ENCODE measurements at regions not wholly inside any gene's neighbourhood (a gene's known extent, or its start where the extent isn't known, plus 50 kb on each side); places are given as distances from the start of the nearest gene placed in this dataset.

DNA sequence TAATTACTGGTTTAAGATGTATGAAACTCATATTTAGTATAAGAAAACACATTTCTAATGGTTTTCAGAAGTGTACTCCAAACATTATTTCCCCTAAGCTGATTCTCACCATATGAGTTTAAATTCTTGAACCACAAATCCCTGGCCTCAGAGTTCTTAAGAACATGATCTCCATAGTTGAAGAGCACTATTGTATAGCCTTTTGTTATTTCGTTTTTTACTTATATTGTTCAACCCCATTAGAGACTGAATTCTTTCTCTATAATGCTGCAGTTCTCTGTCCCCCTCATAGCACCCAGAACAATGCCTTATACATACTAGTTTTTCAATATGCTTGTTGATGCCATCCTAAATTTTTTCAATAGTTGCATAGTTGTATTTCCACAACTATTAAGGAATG, 85.5 kb upstream of the TMEM17 start:
- no peak for DNase-seq (ENCODE audit: low read depth)
- H3K4me3 ChIP-seq (ENCODE audit: low read depth, low read length): no peak overlapping the region
- TF ChIP-seq, protein P1, sequence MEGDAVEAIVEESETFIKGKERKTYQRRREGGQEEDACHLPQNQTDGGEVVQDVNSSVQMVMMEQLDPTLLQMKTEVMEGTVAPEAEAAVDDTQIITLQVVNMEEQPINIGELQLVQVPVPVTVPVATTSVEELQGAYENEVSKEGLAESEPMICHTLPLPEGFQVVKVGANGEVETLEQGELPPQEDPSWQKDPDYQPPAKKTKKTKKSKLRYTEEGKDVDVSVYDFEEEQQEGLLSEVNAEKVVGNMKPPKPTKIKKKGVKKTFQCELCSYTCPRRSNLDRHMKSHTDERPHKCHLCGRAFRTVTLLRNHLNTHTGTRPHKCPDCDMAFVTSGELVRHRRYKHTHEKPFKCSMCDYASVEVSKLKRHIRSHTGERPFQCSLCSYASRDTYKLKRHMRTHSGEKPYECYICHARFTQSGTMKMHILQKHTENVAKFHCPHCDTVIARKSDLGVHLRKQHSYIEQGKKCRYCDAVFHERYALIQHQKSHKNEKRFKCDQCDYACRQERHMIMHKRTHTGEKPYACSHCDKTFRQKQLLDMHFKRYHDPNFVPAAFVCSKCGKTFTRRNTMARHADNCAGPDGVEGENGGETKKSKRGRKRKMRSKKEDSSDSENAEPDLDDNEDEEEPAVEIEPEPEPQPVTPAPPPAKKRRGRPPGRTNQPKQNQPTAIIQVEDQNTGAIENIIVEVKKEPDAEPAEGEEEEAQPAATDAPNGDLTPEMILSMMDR (IDR thresholded peaks at IDR 0.05; ENCODE audit: control insufficient read depth, extremely low read depth, insufficient read depth): no peak

DNA sequence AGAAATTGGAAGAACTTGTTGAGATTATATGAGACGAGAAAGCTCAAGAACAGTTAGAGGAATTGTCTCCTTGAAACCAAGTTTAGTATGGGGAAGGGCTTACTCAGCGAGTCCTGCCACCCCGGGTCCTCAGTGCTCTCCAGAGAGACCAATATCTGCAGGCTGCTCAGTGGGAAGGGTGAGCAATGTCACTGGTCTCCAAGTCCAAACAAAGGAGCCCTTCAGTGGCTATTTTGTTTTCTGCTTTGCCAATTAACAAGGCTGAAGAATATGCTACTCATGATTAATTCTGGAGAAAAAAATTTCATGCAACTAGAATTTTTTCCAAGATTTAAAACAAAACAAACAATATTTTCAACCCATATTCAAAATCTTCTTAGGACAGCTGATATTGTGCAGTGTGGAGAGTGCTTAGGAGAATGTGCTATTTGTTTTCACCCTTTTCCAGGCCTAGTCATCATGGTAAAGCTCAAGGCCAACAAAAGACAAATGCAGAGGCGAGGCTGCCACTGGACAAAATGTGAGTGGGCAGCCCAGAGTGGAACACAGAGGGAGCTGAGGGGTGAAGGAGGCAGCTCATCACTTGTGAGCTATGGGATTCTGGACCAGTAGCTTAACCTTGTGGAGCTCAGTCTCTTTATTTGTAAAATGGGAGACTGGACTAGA, 83.8 kb upstream of the TMEM17 start:
- H3K4me3 ChIP-seq (ENCODE audit: low read depth, low read length): no peak overlapping the region
- TF ChIP-seq, protein P1 (IDR thresholded peaks at IDR 0.05; ENCODE audit: control insufficient read depth, extremely low read depth, insufficient read depth): no peak
- DNase-seq (ENCODE audit: low read depth): no peak

DNA sequence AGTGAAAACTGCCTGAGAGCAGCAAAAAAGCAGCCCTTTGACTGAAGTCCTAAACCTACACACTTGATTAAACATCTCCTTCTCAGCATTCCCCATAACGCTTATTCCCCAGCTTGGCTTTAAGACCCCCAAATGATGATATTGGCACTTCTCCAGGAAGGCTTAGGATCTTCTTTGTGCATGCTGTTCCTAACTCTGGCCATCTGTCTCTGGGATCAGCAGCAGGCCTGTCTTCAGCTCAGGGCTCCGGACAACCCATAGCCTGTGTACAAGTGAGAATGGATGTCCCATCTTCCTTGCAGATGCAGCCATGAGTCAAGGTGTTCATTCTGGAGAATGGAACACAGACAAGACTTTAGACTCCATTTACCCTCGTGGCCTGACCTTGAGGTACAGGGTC, 81.6 kb upstream of the TMEM17 start:
- DNase-seq (ENCODE audit: low read depth): no peak
- H3K4me3 ChIP-seq (ENCODE audit: low read depth, low read length): no peak overlapping the region
- TF ChIP-seq, protein P1 (IDR thresholded peaks at IDR 0.05; ENCODE audit: control insufficient read depth, extremely low read depth, insufficient read depth): no peak

DNA sequence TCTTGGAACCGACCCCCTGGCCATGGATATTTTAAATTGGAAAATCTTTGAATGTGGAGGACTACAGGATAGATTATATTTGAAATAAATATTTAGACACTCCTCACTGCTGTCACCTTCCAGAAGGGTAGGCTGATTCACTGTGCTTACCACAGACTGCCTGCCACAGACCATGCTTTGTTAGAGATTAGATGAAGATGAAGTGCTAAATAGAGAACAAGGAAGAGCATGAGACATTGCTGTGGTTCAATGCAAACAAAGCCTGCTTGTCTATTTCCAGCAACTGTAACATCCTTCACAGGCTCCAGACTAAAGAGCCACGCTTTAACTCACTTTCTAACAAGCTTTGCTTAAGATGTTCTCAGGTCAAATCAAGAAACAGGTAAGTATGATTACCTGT, 81.0 kb upstream of the TMEM17 start:
- TF ChIP-seq, protein P1 (IDR thresholded peaks at IDR 0.05; ENCODE audit: control insufficient read depth, extremely low read depth, insufficient read depth): no peak
- no peak for DNase-seq (ENCODE audit: low read depth)
- no peak overlapping the region for H3K4me3 ChIP-seq (ENCODE audit: low read depth, low read length)

DNA sequence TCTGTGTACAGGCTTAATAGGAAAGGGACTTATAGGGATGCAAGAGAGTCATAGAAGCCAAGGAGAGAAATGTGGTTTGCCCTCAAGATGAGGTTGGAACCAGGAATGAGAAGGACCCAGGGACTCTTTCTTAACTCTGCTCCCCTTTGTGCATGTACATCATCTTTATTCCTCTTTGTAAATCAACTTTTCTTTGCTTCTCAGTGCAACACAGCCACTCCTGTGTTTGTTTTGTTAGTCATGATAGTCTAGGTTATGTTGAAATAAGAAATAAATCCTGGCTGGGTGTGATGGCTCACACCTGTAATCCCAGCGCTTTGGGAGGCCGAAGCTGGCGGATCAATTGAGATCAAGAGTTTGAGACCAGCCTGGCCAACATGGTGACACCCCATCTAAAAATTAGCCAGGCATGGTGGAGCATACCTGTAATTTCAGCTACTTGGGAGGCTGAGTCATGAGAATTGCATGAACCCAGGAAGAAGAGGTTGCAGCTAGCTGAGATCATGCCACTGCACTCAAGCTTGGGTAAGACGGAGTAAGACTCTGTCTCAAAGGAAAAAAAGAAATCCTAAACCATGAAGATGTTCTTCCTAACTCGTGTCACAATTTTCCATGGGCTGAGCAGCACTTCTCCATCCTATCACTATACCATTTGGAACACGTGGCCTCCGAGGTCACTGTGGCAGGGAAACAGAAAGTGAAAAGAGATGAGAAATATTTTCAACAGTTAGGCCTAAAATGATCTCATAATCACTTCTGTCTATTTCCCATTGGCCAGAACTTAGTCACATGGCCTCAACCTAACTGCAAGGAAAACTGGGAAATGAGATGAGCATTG, 73.0 kb upstream of the TMEM17 start:
- TF ChIP-seq, protein P1 (IDR thresholded peaks at IDR 0.05; ENCODE audit: control insufficient read depth, extremely low read depth, insufficient read depth): no peak
- no peak for DNase-seq (ENCODE audit: low read depth)
- H3K4me3 ChIP-seq (ENCODE audit: low read depth, low read length): no peak overlapping the region

DNA sequence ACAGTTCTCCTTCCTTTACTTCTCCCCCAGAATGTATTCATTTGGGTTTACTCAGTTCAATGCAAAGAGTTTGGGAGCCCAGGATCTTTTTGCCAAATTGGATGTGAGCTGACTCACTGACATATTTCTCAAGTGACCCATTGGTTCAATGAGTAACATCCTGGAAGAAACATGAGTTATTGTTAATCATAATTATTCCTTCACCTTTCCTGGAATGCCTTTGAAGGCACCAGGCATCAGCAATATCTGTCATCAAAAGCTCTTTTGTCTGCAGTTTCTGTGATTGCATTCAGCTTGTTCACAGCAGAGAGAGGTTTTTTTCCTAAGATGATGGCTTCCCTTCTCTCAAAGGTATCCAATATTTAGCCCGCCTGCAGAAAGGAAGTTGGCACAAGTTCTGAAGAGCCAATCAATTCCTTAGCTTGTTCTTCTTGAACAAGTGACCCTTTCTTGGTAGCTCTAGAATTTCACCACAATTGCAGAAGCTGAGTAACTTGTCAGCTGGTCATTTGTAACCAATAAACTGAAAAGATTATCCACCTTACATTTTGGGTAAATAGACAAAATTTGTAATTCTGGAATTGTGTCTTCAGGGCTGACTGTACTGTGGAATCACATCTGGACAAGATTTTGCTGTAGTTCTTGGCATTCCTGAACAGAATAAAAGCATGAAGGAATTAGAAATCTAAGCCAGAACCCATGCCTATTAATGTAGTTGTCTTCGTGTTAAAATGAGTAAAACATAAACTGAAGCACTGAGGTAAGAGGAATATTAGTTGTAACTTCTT, 72.2 kb upstream of the TMEM17 start:
- no peak overlapping the region for H3K4me3 ChIP-seq (ENCODE audit: low read depth, low read length)
- DNase-seq (ENCODE audit: low read depth): no peak
- TF ChIP-seq, protein P1 (IDR thresholded peaks at IDR 0.05; ENCODE audit: control insufficient read depth, extremely low read depth, insufficient read depth): no peak

All from LNCaP clone FGC (cell line).